Subcutaneous abdominal adipose tissue (tissue), 5 donors: ENCODE measurements at regions not wholly inside any gene's neighbourhood (a gene's known extent, or its start where the extent isn't known, plus 50 kb on each side); places are given as distances from the start of the nearest gene placed in this dataset.
"Not testable (repeated sequence)": the region's sequence is repeated elsewhere in the genome, so short reads cannot be mapped to it uniquely, and the experiment has no call there.

ENCODE experiments used
- H3K27ac ChIP-seq: one replicate; pipeline ENCODE4 v1.7.0; 2013; ENCODE audit warnings: low read depth, mild to moderate bottlenecking, inconsistent platforms, low read length, moderate library complexity
- H3K27me3 ChIP-seq, 5 donors: one replicate each; pipeline ENCODE4 v1.7.0; 2013; ENCODE audit warnings: low read length in 5 of 5, inconsistent platforms in 1 of 5; ENCODE audit not compliant: control insufficient read depth in 5 of 5, insufficient read depth in 4 of 5
- H3K36me3 ChIP-seq, 5 donors: one replicate each; pipeline ENCODE4 v1.7.0; 2013; ENCODE audit warnings: low read length in 5 of 5; ENCODE audit not compliant: control insufficient read depth in 5 of 5, insufficient read depth in 5 of 5
- H3K4me1 ChIP-seq, 5 donors: one replicate each; pipeline ENCODE4 v1.7.0; 2013; ENCODE audit warnings: low read length in 5 of 5, mild to moderate bottlenecking in 3 of 5, moderate library complexity in 1 of 5; ENCODE audit not compliant: control insufficient read depth in 5 of 5, insufficient read depth in 5 of 5
- H3K4me3 ChIP-seq, 5 donors: one replicate each; pipeline ENCODE4 v1.7.0; 2013; ENCODE audit warnings: low read length in 5 of 5, low read depth in 1 of 5
- H3K9ac ChIP-seq, 5 donors: one replicate each; pipeline ENCODE4 v1.7.0; 2013; ENCODE audit warnings: low read length in 5 of 5, mild to moderate bottlenecking in 4 of 5, moderate library complexity in 3 of 5
- H3K9me3 ChIP-seq, 5 donors: one replicate each; pipeline ENCODE4 v1.7.0; 2013; ENCODE audit warnings: low read length in 5 of 5; ENCODE audit not compliant: control insufficient read depth in 5 of 5
- donor health status: healthy.
- donor health status: healthy.
- donor health status: healthy.
- donor health status: healthy.
- donor health status: healthy.

- H3K4me1 ChIP-seq: no peaks in the 10 kb centered on the region
- no peaks in the 10 kb centered on the region for H3K9me3 ChIP-seq
- no peak overlapping the region for H3K27ac ChIP-seq
- H3K36me3 ChIP-seq: no peaks in the 10 kb centered on the region
- no peaks in the 10 kb centered on the region for H3K27me3 ChIP-seq
- H3K4me3 ChIP-seq: no peak overlapping the region
- no peak overlapping the region for H3K9ac ChIP-seq
Measured at GRCh38 chr12:46981622-46982021, 97.8 kb upstream of the PCED1B start.

GRCh38 chr12:46982629-46983392 lies 96.6 kb upstream of the PCED1B start:
- Histone ChIP-seq H3K9me3 (no peaks in the 10 kb centered on the region), H3K27me3 (no peaks in the 10 kb centered on the region), H3K27ac (no peak overlapping the region), H3K36me3 (no peaks in the 10 kb centered on the region), H3K4me1 (no peaks in the 10 kb centered on the region), H3K4me3 (no peak overlapping the region), H3K9ac (no peak overlapping the region)

- no peaks in the 10 kb centered on the region for H3K9me3 ChIP-seq
- H3K4me3 ChIP-seq: no peak overlapping the region
- H3K4me1 ChIP-seq: no peaks in the 10 kb centered on the region
- H3K36me3 ChIP-seq: no peaks in the 10 kb centered on the region
- H3K9ac ChIP-seq: no peak overlapping the region
- H3K27ac ChIP-seq: no peak overlapping the region
- no peaks in the 10 kb centered on the region for H3K27me3 ChIP-seq
Measured at GRCh38 chr12:46983393-46983793, 96.0 kb upstream of the PCED1B start.

- no peaks in the 10 kb centered on the region for H3K27me3 ChIP-seq
- H3K4me1 ChIP-seq: no peaks in the 10 kb centered on the region
- no peak overlapping the region for H3K4me3 ChIP-seq
- H3K9me3 ChIP-seq: no peaks in the 10 kb centered on the region
- no peak overlapping the region for H3K27ac ChIP-seq
- H3K9ac ChIP-seq: no peak overlapping the region
- H3K36me3 ChIP-seq: no peaks in the 10 kb centered on the region
Measured at GRCh38 chr12:46983959-46984841, 95.2 kb upstream of the PCED1B start.

- no peaks in the 10 kb centered on the region for H3K27me3 ChIP-seq
- no peak overlapping the region for H3K27ac ChIP-seq
- no peaks in the 10 kb centered on the region for H3K36me3 ChIP-seq
- H3K9ac ChIP-seq: no peak overlapping the region
- H3K9me3 ChIP-seq: peaks cover 0 to 6% (median 0%) of the 10 kb centered on the region in 5 donors
- H3K4me1 ChIP-seq: no peaks in the 10 kb centered on the region
- H3K4me3 ChIP-seq: no peak overlapping the region
Measured at GRCh38 chr12:46985816-46986215, 93.6 kb upstream of the PCED1B start.

GRCh38 chr12:46988122-46988521 lies 91.3 kb upstream of the PCED1B start:
- H3K27me3 ChIP-seq, H3K4me1 ChIP-seq, H3K9ac ChIP-seq, H3K36me3 ChIP-seq, H3K27ac ChIP-seq, H3K4me3 ChIP-seq: not testable (repeated sequence)
- peaks cover 0 to 11% (median 5%) of the 10 kb centered on the region in 5 donors for H3K9me3 ChIP-seq

GRCh38 chr12:46990211-46990610 lies 89.2 kb upstream of the PCED1B start:
- no peaks in the 10 kb centered on the region for H3K36me3 ChIP-seq
- H3K27ac ChIP-seq: no peak overlapping the region
- peaks cover 0 to 11% (median 5%) of the 10 kb centered on the region in 5 donors for H3K9me3 ChIP-seq
- no peak overlapping the region for H3K9ac ChIP-seq
- H3K4me1 ChIP-seq: no peaks in the 10 kb centered on the region
- H3K4me3 ChIP-seq: no peak overlapping the region
- H3K27me3 ChIP-seq: no peaks in the 10 kb centered on the region

GRCh38 chr12:46992051-46992450 lies 87.4 kb upstream of the PCED1B start:
- not testable (repeated sequence) for H3K4me1 ChIP-seq, H3K9ac ChIP-seq, H3K27me3 ChIP-seq, H3K27ac ChIP-seq, H3K36me3 ChIP-seq, H3K4me3 ChIP-seq
- H3K9me3 ChIP-seq: peaks cover 0 to 11% (median 5%) of the 10 kb centered on the region in 5 donors

- no peaks in the 10 kb centered on the region for H3K9me3 ChIP-seq
- no peaks in the 10 kb centered on the region for H3K36me3 ChIP-seq
- H3K9ac ChIP-seq: no peak overlapping the region
- H3K4me1 ChIP-seq: no peaks in the 10 kb centered on the region
- no peak overlapping the region for H3K27ac ChIP-seq
- H3K4me3 ChIP-seq: no peak overlapping the region
- H3K27me3 ChIP-seq: no peaks in the 10 kb centered on the region
Measured at GRCh38 chr12:46998811-46999368, 80.5 kb upstream of the PCED1B start.

GRCh38 chr12:47004634-47005033 lies 74.8 kb upstream of the PCED1B start:
- no peak overlapping the region for H3K4me3 ChIP-seq
- no peaks in the 10 kb centered on the region for H3K27me3 ChIP-seq
- peaks cover 0 to 4% (median 0%) of the 10 kb centered on the region in 5 donors for H3K4me1 ChIP-seq
- no peak overlapping the region for H3K27ac ChIP-seq
- H3K9me3 ChIP-seq: no peaks in the 10 kb centered on the region
- H3K9ac ChIP-seq: no peak overlapping the region
- no peaks in the 10 kb centered on the region for H3K36me3 ChIP-seq
